Fibroblast of lung (primary cell): ENCODE measurements at regions not wholly inside any gene's neighbourhood (a gene's known extent, or its start where the extent isn't known, plus 50 kb on each side); places are given as distances from the start of the nearest gene placed in this dataset.
A peak's percentile ranks its signal among the peaks of the same experiment; 100 is the strongest.

Source experiments
- DNase-seq, 2 donors: peaks; one replicate each; pipeline versions ENCODE4 v3.0.0 to v3.0.0-alpha.2; 2010; ENCODE audit warnings: low read depth in 2 of 2
- H2AFZ ChIP-seq: 2 replicates; pipeline ENCODE4 v1.5.1; 2012; ENCODE audit warnings: low read length, control low read depth, inconsistent platforms
- H3K27ac ChIP-seq: 2 replicates; pipeline ENCODE4 v1.5.1; 2011; ENCODE audit warnings: low read length, control low read depth; ENCODE audit not compliant: insufficient read depth
- H3K27me3 ChIP-seq: 2 replicates; pipeline ENCODE4 v1.5.1; 2011; ENCODE audit warnings: mild to moderate bottlenecking, low read length; ENCODE audit not compliant: control insufficient read depth, insufficient read depth
- H3K36me3 ChIP-seq: 2 replicates; pipeline ENCODE4 v1.5.1; 2011; ENCODE audit warnings: low read length; ENCODE audit not compliant: control insufficient read depth, insufficient read depth
- H3K4me1 ChIP-seq: 2 replicates; pipeline ENCODE4 v1.5.1; 2011; ENCODE audit warnings: low read length; ENCODE audit not compliant: control insufficient read depth, insufficient read depth; ENCODE audit errors: extremely low read depth
- H3K4me2 ChIP-seq: 2 replicates; pipeline ENCODE4 v1.5.1; 2011; ENCODE audit warnings: low read length, control low read depth; ENCODE audit not compliant: insufficient read depth; ENCODE audit errors: extremely low read depth
- H3K4me3 ChIP-seq, 4 experiments: fragments of 200-600 bp in 1 of 4; sonication (generic) in 1 of 4; replicated peaks in 1 of 4; 2 replicates each; pipeline ENCODE4 v1.5.1; 2011 to 2016; ENCODE audit warnings: low read length in 4 of 4, low read depth in 3 of 4, mild to moderate bottlenecking in 3 of 4, control low read depth in 2 of 4, inconsistent platforms in 1 of 4, mixed read lengths in 1 of 4; ENCODE audit not compliant: insufficient read depth in 1 of 4; ENCODE audit errors: control extremely low read depth in 1 of 4
- H3K79me2 ChIP-seq: 2 replicates; pipeline ENCODE4 v1.5.1; 2012; ENCODE audit warnings: mild to moderate bottlenecking, low read length, inconsistent platforms; ENCODE audit not compliant: control insufficient read depth, insufficient read depth
- H3K9ac ChIP-seq: 2 replicates; pipeline ENCODE4 v1.5.1; 2011; ENCODE audit warnings: mild to moderate bottlenecking, low read length, control low read depth; ENCODE audit not compliant: insufficient read depth
- H3K9me3 ChIP-seq: 2 replicates; pipeline ENCODE4 v1.5.1; 2012; ENCODE audit warnings: low read depth, low read length; ENCODE audit not compliant: control insufficient read depth, insufficient read depth
- H4K20me1 ChIP-seq: 2 replicates; pipeline ENCODE4 v1.5.1; 2011; ENCODE audit warnings: low read length; ENCODE audit not compliant: control insufficient read depth, insufficient read depth; ENCODE audit errors: extremely low read depth
- CTCF ChIP-seq, 2 donors: IDR thresholded peaks in 1 of 2; conservative IDR thresholded peaks in 1 of 2; 1 replicate in 1 of 2; 2 replicates in 1 of 2; pipeline ENCODE4 v1.5.1; 2011 to 2012; ENCODE audit warnings: low read length in 2 of 2, control low read depth in 1 of 2, inconsistent platforms in 1 of 2, low read depth in 1 of 2, mild to moderate bottlenecking in 1 of 2
- EZH2 ChIP-seq: IDR thresholded peaks from 2 replicates; pipeline ENCODE4 v1.5.1; 2012; ENCODE audit warnings: low read length, control low read depth, mild to moderate bottlenecking; ENCODE audit errors: missing control alignments

- TF ChIP-seq CTCF (conservative IDR thresholded peaks at IDR 0.05 in 1 of 2, IDR thresholded peaks at IDR 0.05 in 1 of 2; ENCODE audit: low read depth in 1 of 2, low read length in 2 of 2) (no peak), EZH2 (no peak)
- H3K79me2 ChIP-seq: no peaks in the 10 kb centered on the region
- H4K20me1 ChIP-seq: no peaks in the 10 kb centered on the region
- H3K27me3 ChIP-seq: no peaks in the 10 kb centered on the region
- no peak overlapping the region for H3K9ac ChIP-seq
- H3K36me3 ChIP-seq: no peaks in the 10 kb centered on the region
- no peak for DNase-seq
- no peak overlapping the region for H2AFZ ChIP-seq
- no peak overlapping the region for H3K4me3 ChIP-seq
- no peak overlapping the region for H3K4me2 ChIP-seq
- no peak overlapping the region for H3K27ac ChIP-seq
- H3K9me3 ChIP-seq: no peaks in the 10 kb centered on the region
- H3K4me1 ChIP-seq: no peaks in the 10 kb centered on the region
These were observed 157.9 kb downstream of the ZDHHC21 start for GRCh38 chr9:14535161-14535955.

- H3K79me2 ChIP-seq: no peaks in the 10 kb centered on the region
- H4K20me1 ChIP-seq: no peaks in the 10 kb centered on the region
- H3K36me3 ChIP-seq: no peaks in the 10 kb centered on the region
- no peaks in the 10 kb centered on the region for H3K4me1 ChIP-seq
- H3K9me3 ChIP-seq: no peaks in the 10 kb centered on the region
- no peak for DNase-seq
- TF ChIP-seq CTCF (conservative IDR thresholded peaks at IDR 0.05 in 1 of 2, IDR thresholded peaks at IDR 0.05 in 1 of 2; ENCODE audit: low read depth in 1 of 2, low read length in 2 of 2) (no peak), EZH2 (no peak)
- H3K4me3 ChIP-seq: no peak overlapping the region
- no peak overlapping the region for H3K9ac ChIP-seq
- no peaks in the 10 kb centered on the region for H3K27me3 ChIP-seq
- no peak overlapping the region for H3K27ac ChIP-seq
- H2AFZ ChIP-seq: no peak overlapping the region
- H3K4me2 ChIP-seq: no peak overlapping the region
These were observed 159.2 kb downstream of the ZDHHC21 start for GRCh38 chr9:14533867-14534640.

- peak overlapping the region; percentile 37 for H2AFZ ChIP-seq
- H3K79me2 ChIP-seq: no peaks in the 10 kb centered on the region
- no peak overlapping the region for H3K4me2 ChIP-seq
- no peak overlapping the region for H3K9ac ChIP-seq
- H4K20me1 ChIP-seq: no peaks in the 10 kb centered on the region
- TF ChIP-seq CTCF (conservative IDR thresholded peaks at IDR 0.05 in 1 of 2, IDR thresholded peaks at IDR 0.05 in 1 of 2; ENCODE audit: low read depth in 1 of 2, low read length in 2 of 2) (no peak), EZH2 (no peak)
- no peak overlapping the region for H3K27ac ChIP-seq
- DNase-seq: peak in 1 of 2 donors; percentile 5
- H3K4me3 ChIP-seq: no peak overlapping the region
- H3K27me3 ChIP-seq: no peaks in the 10 kb centered on the region
- H3K9me3 ChIP-seq: no peaks in the 10 kb centered on the region
- no peaks in the 10 kb centered on the region for H3K36me3 ChIP-seq
- H3K4me1 ChIP-seq: no peaks in the 10 kb centered on the region
These were observed 160.6 kb downstream of the ZDHHC21 start for GRCh38 chr9:14532456-14533115.
